IgD-negative memory B cell (primary cell): ENCODE measurements at regions not wholly inside any gene's neighbourhood (a gene's known extent, or its start where the extent isn't known, plus 50 kb on each side); places are given as distances from the start of the nearest gene placed in this dataset.
"Not testable (repeated sequence)": the region's sequence is repeated elsewhere in the genome, so short reads cannot be mapped to it uniquely, and the experiment has no call there.

Experiments used
- H3K27ac Mint-ChIP-seq, 3 donors: one replicate each; pipeline ENCODE4 v1.8.0; 2020 to 2022; ENCODE audit warnings: mild to moderate bottlenecking in 3 of 3, mixed read lengths in 3 of 3, moderate library complexity in 1 of 3
- H3K27me3 Mint-ChIP-seq: one replicate; pipeline ENCODE4 v1.8.0; 2021; ENCODE audit warnings: mixed read lengths
- H3K36me3 Mint-ChIP-seq: one replicate; pipeline ENCODE4 v1.8.0; 2020; ENCODE audit warnings: mild to moderate bottlenecking, mixed read lengths
- H3K4me1 Mint-ChIP-seq, 3 donors: one replicate each; pipeline ENCODE4 v1.8.0; 2020 to 2022; ENCODE audit warnings: mixed read lengths in 3 of 3, mild to moderate bottlenecking in 1 of 3
- H3K4me3 Mint-ChIP-seq, 4 donors: one replicate each; pipeline ENCODE4 v1.8.0; 2020 to 2022; ENCODE audit warnings: mild to moderate bottlenecking in 4 of 4, mixed read lengths in 4 of 4, moderate library complexity in 3 of 4
- H3K9me3 Mint-ChIP-seq, 3 donors: one replicate each; pipeline ENCODE4 v1.8.0; 2020 to 2021; ENCODE audit warnings: mixed read lengths in 3 of 3, mild to moderate bottlenecking in 1 of 3

GRCh38 chr3:187473778-187474406, 105.7 kb downstream of the RTP4 start:
- no peaks in the 10 kb centered on the region for H3K36me3 Mint-ChIP-seq
- H3K9me3 Mint-ChIP-seq = peaks cover 2 to 12% (median 7%) of the 10 kb centered on the region in 3 donors
- H3K27me3 Mint-ChIP-seq = peaks cover 1% of the 10 kb centered on the region
- H3K4me1 Mint-ChIP-seq = no peaks in the 10 kb centered on the region
- H3K4me3 Mint-ChIP-seq = no peak overlapping the region
- no peak overlapping the region for H3K27ac Mint-ChIP-seq

- not testable (repeated sequence) for H3K36me3 Mint-ChIP-seq, H3K4me3 Mint-ChIP-seq, H3K27ac Mint-ChIP-seq, H3K4me1 Mint-ChIP-seq, H3K27me3 Mint-ChIP-seq, H3K9me3 Mint-ChIP-seq
Observed at GRCh38 chr3:187466306-187466705, 98.1 kb downstream of the RTP4 start.

- Mint-ChIP-seq H3K36me3 (no peaks in the 10 kb centered on the region), H3K9me3 (no peaks in the 10 kb centered on the region), H3K4me3 (no peak overlapping the region), H3K27me3 (peaks cover 6% of the 10 kb centered on the region), H3K4me1 (no peaks in the 10 kb centered on the region), H3K27ac (no peak overlapping the region)
Observed at GRCh38 chr3:187465503-187465902, 97.3 kb downstream of the RTP4 start.

GRCh38 chr3:187464682-187465081, 96.5 kb downstream of the RTP4 start:
- H3K4me3 Mint-ChIP-seq = no peak overlapping the region
- no peaks in the 10 kb centered on the region for H3K4me1 Mint-ChIP-seq
- peaks cover 8% of the 10 kb centered on the region for H3K27me3 Mint-ChIP-seq
- H3K36me3 Mint-ChIP-seq = no peaks in the 10 kb centered on the region
- no peak overlapping the region for H3K27ac Mint-ChIP-seq
- H3K9me3 Mint-ChIP-seq = peaks cover 0 to 2% (median 0%) of the 10 kb centered on the region in 3 donors

- Mint-ChIP-seq H3K27ac (no peak overlapping the region), H3K4me1 (no peaks in the 10 kb centered on the region), H3K9me3 (peaks cover 0 to 2% (median 0%) of the 10 kb centered on the region in 3 donors), H3K36me3 (no peaks in the 10 kb centered on the region), H3K4me3 (no peak overlapping the region), H3K27me3 (peaks cover 14% of the 10 kb centered on the region)
Observed at GRCh38 chr3:187458921-187459320, 90.7 kb downstream of the RTP4 start.

GRCh38 chr3:187458383-187458782, 90.2 kb downstream of the RTP4 start:
- Mint-ChIP-seq H3K27ac (no peak overlapping the region), H3K9me3 (peaks cover 0 to 3% (median 0%) of the 10 kb centered on the region in 3 donors), H3K27me3 (peaks cover 11% of the 10 kb centered on the region), H3K4me3 (no peak overlapping the region), H3K36me3 (no peaks in the 10 kb centered on the region), H3K4me1 (no peaks in the 10 kb centered on the region)

GRCh38 chr3:187456250-187456649, 88.1 kb downstream of the RTP4 start:
- Mint-ChIP-seq H3K9me3 (peaks cover 0 to 4% (median 3%) of the 10 kb centered on the region in 3 donors), H3K4me1 (no peaks in the 10 kb centered on the region)

GRCh38 chr3:187454085-187454815, 86.1 kb downstream of the RTP4 start:
- peaks cover 0 to 3% (median 2%) of the 10 kb centered on the region in 3 donors for H3K9me3 Mint-ChIP-seq
- no peaks in the 10 kb centered on the region for H3K36me3 Mint-ChIP-seq
- H3K4me3 Mint-ChIP-seq = no peak overlapping the region
- H3K27me3 Mint-ChIP-seq = peaks cover 6% of the 10 kb centered on the region
- no peaks in the 10 kb centered on the region for H3K4me1 Mint-ChIP-seq
- no peak overlapping the region for H3K27ac Mint-ChIP-seq

More at GRCh38 chr3:187456250-187456649, 88.1 kb downstream of the RTP4 start:
- Mint-ChIP-seq H3K36me3 (no peaks in the 10 kb centered on the region), H3K4me3 (no peak overlapping the region), H3K27ac (no peak overlapping the region), H3K27me3 (peaks cover 10% of the 10 kb centered on the region)

GRCh38 chr3:187450431-187451190, 82.4 kb downstream of the RTP4 start:
- H3K4me1 Mint-ChIP-seq = no peaks in the 10 kb centered on the region
- H3K4me3 Mint-ChIP-seq = no peak overlapping the region
- peaks cover 0 to 3% (median 2%) of the 10 kb centered on the region in 3 donors for H3K9me3 Mint-ChIP-seq
- no peaks in the 10 kb centered on the region for H3K36me3 Mint-ChIP-seq
- no peak overlapping the region for H3K27ac Mint-ChIP-seq
- peaks cover 1% of the 10 kb centered on the region for H3K27me3 Mint-ChIP-seq

GRCh38 chr3:187448674-187449073, 80.5 kb downstream of the RTP4 start:
- peaks cover 1% of the 10 kb centered on the region for H3K27me3 Mint-ChIP-seq
- H3K27ac Mint-ChIP-seq = no peak overlapping the region
- H3K36me3 Mint-ChIP-seq = no peaks in the 10 kb centered on the region
- H3K4me1 Mint-ChIP-seq = no peaks in the 10 kb centered on the region
- peaks cover 0 to 4% (median 3%) of the 10 kb centered on the region in 3 donors for H3K9me3 Mint-ChIP-seq
- H3K4me3 Mint-ChIP-seq = no peak overlapping the region

- Mint-ChIP-seq H3K36me3 (no peaks in the 10 kb centered on the region), H3K4me1 (no peaks in the 10 kb centered on the region)
Observed at GRCh38 chr3:187447737-187448136, 79.6 kb downstream of the RTP4 start.

GRCh38 chr3:187445356-187445755, 77.2 kb downstream of the RTP4 start:
- H3K27ac Mint-ChIP-seq = no peak overlapping the region
- H3K36me3 Mint-ChIP-seq = no peaks in the 10 kb centered on the region
- peaks cover 0 to 2% (median 0%) of the 10 kb centered on the region in 3 donors for H3K9me3 Mint-ChIP-seq
- no peak overlapping the region for H3K4me3 Mint-ChIP-seq
- H3K4me1 Mint-ChIP-seq = no peaks in the 10 kb centered on the region
- peaks cover 1% of the 10 kb centered on the region for H3K27me3 Mint-ChIP-seq

More at GRCh38 chr3:187447737-187448136, 79.6 kb downstream of the RTP4 start:
- no peaks in the 10 kb centered on the region for H3K27me3 Mint-ChIP-seq
- no peak overlapping the region for H3K4me3 Mint-ChIP-seq
- H3K27ac Mint-ChIP-seq = peak overlapping the region in 1 of 3 donors; percentile 22
- peaks cover 0 to 3% (median 2%) of the 10 kb centered on the region in 3 donors for H3K9me3 Mint-ChIP-seq

GRCh38 chr3:187434524-187434923, 66.3 kb downstream of the RTP4 start:
- Mint-ChIP-seq H3K4me3 (no peak overlapping the region), H3K4me1 (no peaks in the 10 kb centered on the region), H3K27me3 (peaks cover 7% of the 10 kb centered on the region), H3K9me3 (peaks cover 0 to 7% (median 0%) of the 10 kb centered on the region in 3 donors), H3K27ac (no peak overlapping the region), H3K36me3 (no peaks in the 10 kb centered on the region)

- H3K4me3 Mint-ChIP-seq = peak overlapping the region in 1 of 4 donors; percentile 11
- no peaks in the 10 kb centered on the region for H3K36me3 Mint-ChIP-seq
- H3K27ac Mint-ChIP-seq = no peak overlapping the region
- H3K4me1 Mint-ChIP-seq = no peaks in the 10 kb centered on the region
- peaks cover 14% of the 10 kb centered on the region for H3K27me3 Mint-ChIP-seq
- peaks cover 0 to 7% (median 0%) of the 10 kb centered on the region in 3 donors for H3K9me3 Mint-ChIP-seq
Observed at GRCh38 chr3:187430576-187430975, 62.4 kb downstream of the RTP4 start.
